Mesothelial cell of epicardium (in vitro differentiated cells): ENCODE measurements at regions not wholly inside any gene's neighbourhood (a gene's known extent, or its start where the extent isn't known, plus 50 kb on each side); places are given as distances from the start of the nearest gene placed in this dataset.

Source experiments
- DNase-seq, 2 experiments: peaks; one replicate each; pipeline ENCODE4 v3.0.0; 2021; ENCODE audit warnings: low spot score in 2 of 2; ENCODE audit not compliant: unreplicated experiment in 2 of 2
- H3K27ac Mint-ChIP-seq: 2 replicates; pipeline ENCODE4 v1.8.0; 2021; ENCODE audit warnings: mixed read lengths
- H3K27me3 Mint-ChIP-seq: 2 replicates; pipeline ENCODE4 v1.8.0; 2021; ENCODE audit warnings: low read depth, mixed read lengths
- H3K36me3 Mint-ChIP-seq: 2 replicates; pipeline ENCODE4 v1.8.0; 2021; ENCODE audit warnings: mixed read lengths
- H3K4me1 Mint-ChIP-seq: 2 replicates; pipeline ENCODE4 v1.8.0; 2021; ENCODE audit warnings: mixed read lengths
- H3K4me3 Mint-ChIP-seq: 2 replicates; pipeline ENCODE4 v1.8.0; 2021; ENCODE audit warnings: mild to moderate bottlenecking, moderate library complexity, mixed read lengths
- H3K9me3 Mint-ChIP-seq: 2 replicates; pipeline ENCODE4 v1.8.0; 2021; ENCODE audit warnings: mixed read lengths
- TF ChIP-seq, protein P1 (sequence below): fragments of 200-600 bp; sonication (generic); IDR thresholded peaks from one replicate; pipeline ENCODE4 v1.5.0; 2021; ENCODE audit warnings: antibody characterized with exemption; ENCODE audit not compliant: unreplicated experiment

DNA sequence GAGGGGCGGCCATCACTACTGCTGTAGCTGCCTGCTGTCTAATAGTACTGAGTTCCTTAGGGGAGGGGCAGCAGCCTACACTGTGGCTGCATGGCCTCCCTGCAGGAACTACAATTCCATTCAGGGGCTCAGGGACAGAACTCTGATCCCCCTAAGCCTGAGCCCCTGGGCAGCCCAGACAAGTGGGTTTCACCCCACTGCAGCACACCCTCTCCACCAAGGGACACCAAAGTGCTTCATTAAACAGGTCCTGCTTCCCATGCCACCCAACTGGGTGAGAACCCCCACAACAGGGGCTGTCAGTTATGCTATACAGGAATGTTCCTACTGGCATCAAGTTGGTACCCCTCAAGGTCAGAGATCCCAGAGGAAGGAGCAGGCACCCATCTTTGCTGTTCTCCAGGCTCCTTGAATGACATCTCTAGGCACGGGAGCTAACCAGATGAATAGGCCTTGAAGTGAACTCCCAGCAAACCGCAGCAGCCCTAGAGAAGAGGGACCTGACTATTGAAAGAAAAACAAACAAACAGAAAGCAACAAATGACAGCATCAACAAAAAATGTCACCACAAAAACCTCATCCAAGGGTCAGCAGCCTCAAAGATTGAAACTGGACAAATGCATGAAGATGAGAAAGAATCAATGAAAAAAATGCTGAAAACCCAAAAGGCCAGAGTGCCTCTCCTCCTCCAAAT, 437.4 kb downstream of the NUF2 start:
- H3K4me3 Mint-ChIP-seq, result no peak overlapping the region
- H3K27ac Mint-ChIP-seq, result no peak overlapping the region
- no peaks in the 10 kb centered on the region for H3K27me3 Mint-ChIP-seq
- H3K9me3 Mint-ChIP-seq, result peaks cover 43% of the 10 kb centered on the region
- no peaks in the 10 kb centered on the region for H3K4me1 Mint-ChIP-seq
- H3K36me3 Mint-ChIP-seq, result peaks cover 32% of the 10 kb centered on the region
- TF ChIP-seq, protein P1, sequence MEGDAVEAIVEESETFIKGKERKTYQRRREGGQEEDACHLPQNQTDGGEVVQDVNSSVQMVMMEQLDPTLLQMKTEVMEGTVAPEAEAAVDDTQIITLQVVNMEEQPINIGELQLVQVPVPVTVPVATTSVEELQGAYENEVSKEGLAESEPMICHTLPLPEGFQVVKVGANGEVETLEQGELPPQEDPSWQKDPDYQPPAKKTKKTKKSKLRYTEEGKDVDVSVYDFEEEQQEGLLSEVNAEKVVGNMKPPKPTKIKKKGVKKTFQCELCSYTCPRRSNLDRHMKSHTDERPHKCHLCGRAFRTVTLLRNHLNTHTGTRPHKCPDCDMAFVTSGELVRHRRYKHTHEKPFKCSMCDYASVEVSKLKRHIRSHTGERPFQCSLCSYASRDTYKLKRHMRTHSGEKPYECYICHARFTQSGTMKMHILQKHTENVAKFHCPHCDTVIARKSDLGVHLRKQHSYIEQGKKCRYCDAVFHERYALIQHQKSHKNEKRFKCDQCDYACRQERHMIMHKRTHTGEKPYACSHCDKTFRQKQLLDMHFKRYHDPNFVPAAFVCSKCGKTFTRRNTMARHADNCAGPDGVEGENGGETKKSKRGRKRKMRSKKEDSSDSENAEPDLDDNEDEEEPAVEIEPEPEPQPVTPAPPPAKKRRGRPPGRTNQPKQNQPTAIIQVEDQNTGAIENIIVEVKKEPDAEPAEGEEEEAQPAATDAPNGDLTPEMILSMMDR, result no peak
- no peak for DNase-seq

DNA sequence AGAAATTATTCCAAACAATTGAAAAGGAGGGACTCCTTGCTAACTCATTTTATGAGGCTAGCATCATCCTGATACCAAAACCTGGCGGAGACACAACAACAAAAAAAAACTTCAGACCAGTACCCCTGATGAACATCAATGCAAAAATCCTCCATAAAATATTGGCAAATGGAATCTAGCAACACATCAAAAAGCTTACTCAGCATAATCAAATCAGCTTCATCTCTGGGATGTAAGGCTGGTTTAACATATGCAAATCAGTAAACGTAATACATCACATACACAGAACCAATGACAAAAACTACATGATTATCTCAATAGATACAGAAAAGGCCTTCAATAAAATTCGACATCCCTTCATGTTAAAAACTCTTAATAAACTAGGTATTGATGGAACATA, 440.1 kb downstream of the NUF2 start:
- TF ChIP-seq, protein P1, result no peak
- peaks cover 50% of the 10 kb centered on the region for H3K9me3 Mint-ChIP-seq

DNA sequence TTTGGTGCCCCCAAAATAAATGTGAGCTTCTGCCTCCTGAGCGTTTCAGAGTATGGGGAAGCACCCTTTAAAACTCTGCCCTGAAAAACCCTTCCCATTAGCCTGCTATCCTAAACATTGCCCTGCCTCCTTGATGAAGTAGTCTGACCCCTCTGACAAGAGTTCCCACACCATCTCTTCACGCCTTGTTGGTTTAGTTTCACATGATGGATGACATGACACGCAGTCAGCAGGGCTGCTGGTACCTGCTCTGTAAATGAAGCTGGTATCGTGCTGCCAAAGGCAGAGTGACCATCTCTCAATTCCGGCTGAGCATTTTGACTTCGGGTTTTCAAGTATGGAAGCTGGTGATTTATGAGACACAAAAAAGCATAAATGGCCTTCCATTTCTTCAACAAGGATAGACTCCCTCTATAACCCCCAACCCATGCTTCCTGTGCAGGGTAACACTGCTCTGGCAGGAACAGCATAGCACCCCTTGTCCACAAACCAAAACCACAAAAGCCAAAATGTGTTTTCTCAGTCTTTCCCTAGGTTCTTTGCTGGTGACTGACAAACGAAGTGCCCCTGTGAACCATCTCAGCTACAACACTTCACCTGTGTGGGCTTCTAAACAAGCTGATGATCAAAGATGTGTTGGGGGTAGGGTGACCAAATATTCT, 444.6 kb downstream of the NUF2 start:
- no peak for DNase-seq
- Mint-ChIP-seq H3K4me3 (no peak overlapping the region), H3K4me1 (peaks cover 48% of the 10 kb centered on the region), H3K36me3 (peaks cover 18% of the 10 kb centered on the region), H3K9me3 (peaks cover 19% of the 10 kb centered on the region), H3K27ac (no peak overlapping the region), H3K27me3 (no peaks in the 10 kb centered on the region)
- TF ChIP-seq, protein P1, result no peak

More for the DNA sequence above, 440.1 kb downstream of the NUF2 start:
- Mint-ChIP-seq H3K4me3 (no peak overlapping the region), H3K36me3 (peaks cover 35% of the 10 kb centered on the region), H3K4me1 (peaks cover 4% of the 10 kb centered on the region), H3K27ac (no peak overlapping the region), H3K27me3 (no peaks in the 10 kb centered on the region)
- no peak for DNase-seq

DNA sequence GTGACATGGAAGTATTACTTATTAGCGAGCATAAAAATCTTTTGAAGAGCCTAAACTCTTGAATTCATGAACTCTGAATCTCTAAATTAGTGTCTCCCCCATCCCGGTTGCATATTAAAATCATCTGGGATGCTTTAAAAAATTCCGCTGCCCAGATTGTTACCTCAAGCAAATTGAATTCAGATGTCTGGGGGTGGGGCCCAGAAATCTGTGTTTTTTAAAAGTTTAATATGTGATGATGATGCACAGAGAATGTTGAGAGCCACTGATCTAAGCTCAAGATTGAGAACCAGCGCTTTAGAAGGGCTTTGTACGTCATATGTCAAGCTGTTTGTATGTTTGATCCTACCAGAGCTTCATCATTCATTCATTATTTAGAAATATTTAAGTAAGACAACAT, 446.8 kb downstream of the NUF2 start:
- Mint-ChIP-seq H3K36me3 (peaks cover 9% of the 10 kb centered on the region), H3K27me3 (no peaks in the 10 kb centered on the region), H3K4me3 (no peak overlapping the region), H3K4me1 (peaks cover 70% of the 10 kb centered on the region), H3K27ac (peak overlapping the region; percentile 77), H3K9me3 (peaks cover 10% of the 10 kb centered on the region)
- DNase-seq, result no peak
- TF ChIP-seq, protein P1, result no peak

DNA sequence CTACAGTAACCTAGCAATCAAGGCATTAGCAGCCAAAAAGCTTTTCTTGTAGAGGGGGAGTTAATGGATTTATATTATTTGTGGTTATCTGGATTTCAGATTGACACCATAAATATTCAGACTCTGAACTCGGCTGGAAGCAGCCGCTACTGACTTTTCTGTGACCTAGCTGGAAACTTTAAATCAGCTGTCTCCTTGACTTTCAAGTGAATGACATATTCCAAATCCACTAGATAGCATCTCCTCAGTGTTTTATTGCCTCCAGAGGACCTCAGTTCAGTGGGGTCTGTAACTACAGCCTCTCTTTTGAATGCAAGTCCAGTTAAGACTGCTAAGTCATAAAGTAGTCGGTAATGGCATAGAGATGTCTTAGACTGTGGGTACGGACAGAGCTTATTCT, 448.5 kb downstream of the NUF2 start:
- Mint-ChIP-seq H3K36me3 (peaks cover 7% of the 10 kb centered on the region), H3K4me1 (peaks cover 83% of the 10 kb centered on the region)

More for the DNA sequence above, 448.5 kb downstream of the NUF2 start:
- H3K9me3 Mint-ChIP-seq, result peaks cover 10% of the 10 kb centered on the region
- peak overlapping the region; percentile 77 for H3K27ac Mint-ChIP-seq
- TF ChIP-seq, protein P1, result no peak
- no peaks in the 10 kb centered on the region for H3K27me3 Mint-ChIP-seq
- no peak for DNase-seq
- H3K4me3 Mint-ChIP-seq, result no peak overlapping the region
